Common myeloid progenitor, CD34-positive (primary cell): ENCODE measurements at regions not wholly inside any gene's neighbourhood (a gene's known extent, or its start where the extent isn't known, plus 50 kb on each side); places are given as distances from the start of the nearest gene placed in this dataset.

Experiments used
- CTCF ChIA-PET: fragments of 350-600 bp; sonication (Branson Sonifier 250); formaldehyde crosslinking; loops from one replicate; lab custom pipeline; 2021; ENCODE audit warnings: antibody characterized with exemption; lab: Charles Lee
- POLR2A ChIA-PET: fragments of 350-600 bp; sonication (Branson Sonifier 250); formaldehyde crosslinking; loops from one replicate; lab custom pipeline; 2021; ENCODE audit warnings: antibody characterized with exemption; lab: Charles Lee
- DNase-seq, 3 donors: peaks; one replicate each; pipeline versions ENCODE4 v3.0.0 to v3.0.0-alpha.2; 2013
- H3K27ac ChIP-seq, 2 experiments: 1 replicate in 1 of 2; 2 replicates in 1 of 2; pipeline ENCODE4 v1.7.0; 2013; ENCODE audit warnings: inconsistent platforms in 2 of 2, low read length in 2 of 2, mild to moderate bottlenecking in 2 of 2, low read depth in 1 of 2, moderate library complexity in 1 of 2; ENCODE audit not compliant: severe bottlenecking in 2 of 2, insufficient read depth in 1 of 2, poor library complexity in 1 of 2
- H3K27me3 ChIP-seq, 5 experiments: replicated peaks in 2 of 5; 1 replicate in 3 of 5; 2 replicates in 2 of 5; pipeline versions ENCODE4 v1.6.1 to v1.7.0; 2013; ENCODE audit warnings: low read length in 4 of 5, mild to moderate bottlenecking in 2 of 5, moderate library complexity in 2 of 5, inconsistent platforms in 1 of 5; ENCODE audit not compliant: insufficient read depth in 5 of 5, control insufficient read depth in 4 of 5
- H3K36me3 ChIP-seq, 4 experiments: 1 replicate in 2 of 4; 2 replicates in 2 of 4; pipeline versions ENCODE4 v1.6.1 to v1.7.0; 2013; ENCODE audit warnings: low read length in 3 of 4, control low read depth in 1 of 4, mild to moderate bottlenecking in 1 of 4; ENCODE audit not compliant: control insufficient read depth in 4 of 4, insufficient read depth in 4 of 4
- H3K4me1 ChIP-seq, 4 experiments: 1 replicate in 3 of 4; 2 replicates in 1 of 4; pipeline versions ENCODE4 v1.6.1 to v1.7.1; 2013; ENCODE audit warnings: low read length in 3 of 4, mild to moderate bottlenecking in 3 of 4, control low read depth in 1 of 4, inconsistent platforms in 1 of 4, moderate library complexity in 1 of 4; ENCODE audit not compliant: control insufficient read depth in 4 of 4, insufficient read depth in 4 of 4; ENCODE audit errors: control extremely low read depth in 1 of 4
- H3K4me3 ChIP-seq, 7 experiments: 1 replicate in 4 of 7; 2 replicates in 3 of 7; pipeline versions ENCODE4 v1.5.1 to v1.7.0; 2013; ENCODE audit warnings: mild to moderate bottlenecking in 7 of 7, low read length in 6 of 7, moderate library complexity in 6 of 7, inconsistent platforms in 2 of 7, low read depth in 2 of 7, control low read depth in 1 of 7; ENCODE audit not compliant: insufficient read depth in 4 of 7, control insufficient read depth in 1 of 7; ENCODE audit errors: extremely low read depth in 1 of 7
- H3K9me3 ChIP-seq, 5 experiments: 1 replicate in 4 of 5; 2 replicates in 1 of 5; pipeline versions ENCODE4 v1.6.1 to v1.7.1; 2013; ENCODE audit warnings: low read length in 4 of 5, mild to moderate bottlenecking in 2 of 5, inconsistent platforms in 1 of 5, low read depth in 1 of 5, moderate library complexity in 1 of 5; ENCODE audit not compliant: control insufficient read depth in 4 of 5, insufficient read depth in 2 of 5; ENCODE audit errors: control extremely low read depth in 1 of 5
- WGBS: methylation state at CpG from one replicate; pipeline ENCODE4 v1.1.5; 2013; ENCODE audit not compliant: insufficient coverage; 5-methylcytosine and 5-hydroxymethylcytosine counted together

GRCh38 chr18:77566604-77567003 is 317.0 kb downstream of the GALR1 start:
- DNase-seq = no peak
- Histone ChIP-seq H3K27ac (no peak overlapping the region), H3K9me3 (peaks cover 0 to 2% (median 0%) of the 10 kb centered on the region in 5 experiments), H3K36me3 (no peaks in the 10 kb centered on the region), H3K4me1 (no peaks in the 10 kb centered on the region), H3K4me3 (no peak overlapping the region), H3K27me3 (no peaks in the 10 kb centered on the region)
- 95% methylated on average over 9 of the region's 10 CpGs for WGBS
- POLR2A ChIA-PET = no interaction called here
- CTCF ChIA-PET = no interaction called here

DNA sequence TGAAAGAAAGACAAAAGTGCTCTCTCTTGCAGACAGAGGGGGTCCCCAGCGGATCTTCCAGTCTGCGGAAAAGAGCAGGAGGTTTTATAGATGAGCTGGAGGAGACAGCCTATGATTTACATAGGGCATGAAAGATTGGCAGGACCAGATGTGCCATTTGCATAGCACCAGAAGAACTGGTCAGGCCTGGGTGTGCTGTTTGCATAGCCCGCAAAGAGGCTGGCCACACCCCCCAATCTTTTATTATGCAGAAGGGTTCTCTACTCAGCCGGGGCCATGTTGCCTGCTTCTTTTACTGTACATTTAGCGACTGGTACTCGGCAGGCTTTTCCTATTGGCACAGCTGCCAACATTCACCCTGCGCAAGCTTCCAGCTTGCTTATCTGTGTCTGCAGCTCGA is 317.6 kb downstream of the GALR1 start:
- 84% methylated on average over 7 of the region's 8 CpGs for WGBS
- Histone ChIP-seq H3K9me3 (peaks cover 0 to 2% (median 0%) of the 10 kb centered on the region in 5 experiments), H3K36me3 (no peaks in the 10 kb centered on the region), H3K4me1 (no peaks in the 10 kb centered on the region), H3K4me3 (no peak overlapping the region), H3K27ac (no peak overlapping the region), H3K27me3 (no peaks in the 10 kb centered on the region)
- POLR2A ChIA-PET = no interaction called here
- DNase-seq = no peak
- CTCF ChIA-PET = no interaction called here

GRCh38 chr18:77571743-77572142 is 322.1 kb downstream of the GALR1 start:
- ChIA-PET CTCF (no interaction called here), POLR2A (no interaction called here)
- Histone ChIP-seq H3K9me3 (peaks cover 0 to 2% (median 0%) of the 10 kb centered on the region in 5 experiments), H3K36me3 (no peaks in the 10 kb centered on the region), H3K27ac (no peak overlapping the region), H3K4me1 (no peaks in the 10 kb centered on the region), H3K4me3 (no peak overlapping the region), H3K27me3 (no peaks in the 10 kb centered on the region)
- WGBS = 96% methylated on average over 6 of the region's 8 CpGs
- no peak for DNase-seq

GRCh38 chr18:77572537-77572936 is 322.9 kb downstream of the GALR1 start:
- no peaks in the 10 kb centered on the region for H3K9me3 ChIP-seq
- H3K27ac ChIP-seq = no peak overlapping the region
- no peak overlapping the region for H3K4me3 ChIP-seq
- H3K27me3 ChIP-seq = no peaks in the 10 kb centered on the region
- H3K4me1 ChIP-seq = no peaks in the 10 kb centered on the region
- H3K36me3 ChIP-seq = no peaks in the 10 kb centered on the region
- CTCF ChIA-PET = interaction anchor here (1.0 kb wide), 1 partner anchor 8 kb away, joined by 3 read pairs; no protein-coding TSS in a partner anchor
- 91% methylated on average over 8 of the region's 9 CpGs for WGBS
- DNase-seq = no peak
- POLR2A ChIA-PET = no interaction called here

DNA sequence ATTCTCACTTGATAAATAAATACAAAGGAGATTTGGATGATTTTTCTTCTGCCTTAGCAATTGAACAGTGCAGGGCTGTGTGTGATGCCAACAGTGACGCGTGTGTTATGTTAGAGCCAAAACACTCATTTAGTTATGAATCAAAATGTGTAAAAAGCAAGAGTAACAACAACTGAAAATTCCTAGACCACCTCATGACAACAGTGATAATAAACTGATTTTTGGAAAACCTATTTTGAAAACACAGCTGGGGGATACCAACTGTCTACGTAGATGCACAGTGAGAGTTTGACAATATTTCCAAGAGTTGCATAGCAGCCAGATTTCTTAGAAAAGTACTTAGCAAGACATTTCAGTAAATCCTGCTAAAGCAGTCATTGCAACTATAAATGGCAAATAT is 323.9 kb downstream of the GALR1 start:
- no CpG with 5 or more reads among the region's 3 CpGs for WGBS
- ChIA-PET CTCF (no interaction called here), POLR2A (no interaction called here)
- no peak overlapping the region for H3K4me3 ChIP-seq
- H3K36me3 ChIP-seq = no peaks in the 10 kb centered on the region
- H3K27me3 ChIP-seq = no peaks in the 10 kb centered on the region
- H3K27ac ChIP-seq = no peak overlapping the region
- no peaks in the 10 kb centered on the region for H3K4me1 ChIP-seq
- no peak for DNase-seq
- no peaks in the 10 kb centered on the region for H3K9me3 ChIP-seq

- ChIA-PET POLR2A (no interaction called here), CTCF (no interaction called here)
- H3K36me3 ChIP-seq = no peaks in the 10 kb centered on the region
- no peak overlapping the region for H3K27ac ChIP-seq
- H3K4me1 ChIP-seq = no peaks in the 10 kb centered on the region
- H3K27me3 ChIP-seq = peaks cover 0 to 5% (median 0%) of the 10 kb centered on the region in 5 experiments
- WGBS = 92% methylated on average over 5 of the region's 7 CpGs
- no peak overlapping the region for H3K4me3 ChIP-seq
- no peak for DNase-seq
- no peaks in the 10 kb centered on the region for H3K9me3 ChIP-seq
Observed at GRCh38 chr18:77590943-77591515, 341.4 kb downstream of the GALR1 start.

GRCh38 chr18:77597726-77598125 is 348.1 kb downstream of the GALR1 start:
- ChIA-PET POLR2A (no interaction called here), CTCF (no interaction called here)
- Histone ChIP-seq H3K36me3 (no peaks in the 10 kb centered on the region), H3K9me3 (no peaks in the 10 kb centered on the region), H3K27ac (no peak overlapping the region), H3K4me3 (no peak overlapping the region), H3K27me3 (peaks cover 0 to 8% (median 0%) of the 10 kb centered on the region in 5 experiments), H3K4me1 (no peaks in the 10 kb centered on the region)
- 90% methylated on average over 7 of the region's 7 CpGs for WGBS
- no peak for DNase-seq
